ENCODE measurements at regions not wholly inside any gene's neighbourhood (a gene's known extent, or its start where the extent isn't known, plus 50 kb on each side); places are given as distances from the start of the nearest gene placed in this dataset.

DNA sequence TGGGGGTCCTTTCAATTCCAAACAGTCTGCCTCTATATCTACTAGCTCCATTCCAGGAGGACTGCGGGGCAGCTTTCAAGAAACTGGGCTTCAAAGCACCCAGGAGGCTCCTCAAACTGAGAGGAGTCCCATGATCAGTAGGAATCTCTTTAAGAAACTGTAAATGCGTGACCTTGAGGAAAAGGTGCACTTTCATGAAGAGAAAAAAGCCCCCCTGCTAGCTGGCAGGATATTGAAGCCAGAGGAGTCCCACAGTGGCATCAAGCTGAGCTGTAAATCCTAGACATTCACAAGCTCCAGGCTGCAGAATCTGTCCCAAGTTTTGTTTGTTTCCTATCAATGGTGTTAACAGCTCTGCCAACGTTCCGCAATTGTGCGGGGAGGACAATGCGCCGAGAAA lies 790.1 kb downstream of the SLC4A3 start:
- TF ChIP-seq POLR2A (IDR thresholded peaks at IDR 0.05): no peak
- TF ChIP-seq, protein P1, sequence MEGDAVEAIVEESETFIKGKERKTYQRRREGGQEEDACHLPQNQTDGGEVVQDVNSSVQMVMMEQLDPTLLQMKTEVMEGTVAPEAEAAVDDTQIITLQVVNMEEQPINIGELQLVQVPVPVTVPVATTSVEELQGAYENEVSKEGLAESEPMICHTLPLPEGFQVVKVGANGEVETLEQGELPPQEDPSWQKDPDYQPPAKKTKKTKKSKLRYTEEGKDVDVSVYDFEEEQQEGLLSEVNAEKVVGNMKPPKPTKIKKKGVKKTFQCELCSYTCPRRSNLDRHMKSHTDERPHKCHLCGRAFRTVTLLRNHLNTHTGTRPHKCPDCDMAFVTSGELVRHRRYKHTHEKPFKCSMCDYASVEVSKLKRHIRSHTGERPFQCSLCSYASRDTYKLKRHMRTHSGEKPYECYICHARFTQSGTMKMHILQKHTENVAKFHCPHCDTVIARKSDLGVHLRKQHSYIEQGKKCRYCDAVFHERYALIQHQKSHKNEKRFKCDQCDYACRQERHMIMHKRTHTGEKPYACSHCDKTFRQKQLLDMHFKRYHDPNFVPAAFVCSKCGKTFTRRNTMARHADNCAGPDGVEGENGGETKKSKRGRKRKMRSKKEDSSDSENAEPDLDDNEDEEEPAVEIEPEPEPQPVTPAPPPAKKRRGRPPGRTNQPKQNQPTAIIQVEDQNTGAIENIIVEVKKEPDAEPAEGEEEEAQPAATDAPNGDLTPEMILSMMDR (IDR thresholded peaks at IDR 0.05): no peak
- no peak for TF ChIP-seq EP300 (IDR thresholded peaks at IDR 0.05)
